ENCODE measurements at regions not wholly inside any gene's neighbourhood (a gene's known extent, or its start where the extent isn't known, plus 50 kb on each side); places are given as distances from the start of the nearest gene placed in this dataset.

DNA sequence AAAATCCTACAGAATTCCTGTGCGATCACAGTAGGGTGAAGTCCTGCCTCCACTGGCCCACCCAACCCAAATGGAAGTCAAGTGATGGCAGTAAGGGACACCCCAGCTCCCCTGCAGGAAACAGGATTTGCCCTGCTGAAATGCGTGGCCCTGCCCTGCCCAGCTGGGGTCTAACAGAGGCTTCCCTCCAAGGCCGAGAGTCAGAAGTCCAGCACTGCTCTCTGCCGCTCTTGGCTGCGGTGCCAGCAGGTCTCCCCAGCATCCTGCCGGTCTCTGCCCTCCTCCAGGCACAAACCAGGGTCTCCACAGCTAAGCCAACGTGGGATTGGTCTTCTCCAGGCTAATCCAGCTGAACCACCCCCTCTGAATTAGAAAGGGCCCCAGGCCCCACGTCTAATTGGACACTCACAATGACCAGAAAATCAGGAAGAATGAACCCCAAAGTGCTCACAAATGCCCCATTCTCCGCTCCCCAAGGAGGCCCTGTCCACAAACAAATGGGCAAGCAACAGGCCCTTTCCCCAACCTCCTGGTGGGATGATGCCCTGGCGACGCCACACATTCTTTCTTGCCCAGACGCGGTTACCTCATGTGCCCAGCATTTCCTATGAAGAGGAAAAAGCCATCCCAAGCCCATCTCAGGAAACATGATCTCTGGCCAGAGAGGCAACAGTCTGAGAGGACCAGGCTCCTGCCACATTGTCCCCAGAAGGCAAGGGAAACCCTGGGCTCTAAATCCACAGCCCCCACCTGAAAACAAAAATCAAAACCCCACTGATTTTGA is 117.2 kb downstream of the BANF2 start:
- TF ChIP-seq, protein P1, sequence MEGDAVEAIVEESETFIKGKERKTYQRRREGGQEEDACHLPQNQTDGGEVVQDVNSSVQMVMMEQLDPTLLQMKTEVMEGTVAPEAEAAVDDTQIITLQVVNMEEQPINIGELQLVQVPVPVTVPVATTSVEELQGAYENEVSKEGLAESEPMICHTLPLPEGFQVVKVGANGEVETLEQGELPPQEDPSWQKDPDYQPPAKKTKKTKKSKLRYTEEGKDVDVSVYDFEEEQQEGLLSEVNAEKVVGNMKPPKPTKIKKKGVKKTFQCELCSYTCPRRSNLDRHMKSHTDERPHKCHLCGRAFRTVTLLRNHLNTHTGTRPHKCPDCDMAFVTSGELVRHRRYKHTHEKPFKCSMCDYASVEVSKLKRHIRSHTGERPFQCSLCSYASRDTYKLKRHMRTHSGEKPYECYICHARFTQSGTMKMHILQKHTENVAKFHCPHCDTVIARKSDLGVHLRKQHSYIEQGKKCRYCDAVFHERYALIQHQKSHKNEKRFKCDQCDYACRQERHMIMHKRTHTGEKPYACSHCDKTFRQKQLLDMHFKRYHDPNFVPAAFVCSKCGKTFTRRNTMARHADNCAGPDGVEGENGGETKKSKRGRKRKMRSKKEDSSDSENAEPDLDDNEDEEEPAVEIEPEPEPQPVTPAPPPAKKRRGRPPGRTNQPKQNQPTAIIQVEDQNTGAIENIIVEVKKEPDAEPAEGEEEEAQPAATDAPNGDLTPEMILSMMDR (IDR thresholded peaks at IDR 0.05; ENCODE audit: borderline replicate concordance, extremely low read depth, low read length, poor library complexity, severe bottlenecking): no peak
- TF ChIP-seq EZH2 (IDR thresholded peaks at IDR 0.05; ENCODE audit: borderline replicate concordance, low read depth, low read length, severe bottlenecking): no peak

Measured in DND-41 (cell line).